Stomach (tissue), 8 donors: ENCODE measurements at regions not wholly inside any gene's neighbourhood (a gene's known extent, or its start where the extent isn't known, plus 50 kb on each side); places are given as distances from the start of the nearest gene placed in this dataset.

Experiments used
- DNase-seq, 2 donors: peaks; one replicate each; pipeline versions ENCODE4 v3.0.0 to v3.0.0-alpha.2; 2013 to 2019
- H3K27ac ChIP-seq, 5 donors: fragments of 200-600 bp in 4 of 5; sonication (generic) in 4 of 5; one replicate each; pipeline ENCODE4 v1.5.1; 2013 to 2019; ENCODE audit warnings: mild to moderate bottlenecking in 1 of 5, moderate library complexity in 1 of 5
- H3K27me3 ChIP-seq, 3 donors: fragments of 200-600 bp; sonication (generic); one replicate each; pipeline ENCODE4 v1.5.1; 2017 to 2019; ENCODE audit warnings: mixed run types in 1 of 3
- H3K36me3 ChIP-seq, 4 donors: fragments of 200-600 bp; sonication (generic); 1 replicate in 3 of 4; 2 replicates in 1 of 4; pipeline ENCODE4 v1.5.1; 2016 to 2019
- H3K4me1 ChIP-seq, 4 donors: fragments of 200-600 bp; sonication (generic); one replicate each; pipeline ENCODE4 v1.5.1; 2016 to 2019
- H3K4me3 ChIP-seq, 4 donors: fragments of 200-600 bp; sonication (generic) in 3 of 4; one replicate each; pipeline ENCODE4 v1.5.1; 2016 to 2019; ENCODE audit warnings: mild to moderate bottlenecking in 1 of 4
- H3K9me3 ChIP-seq, 4 donors: fragments of 200-600 bp; sonication (generic); one replicate each; pipeline ENCODE4 v1.5.1; 2016 to 2019
- EP300 ChIP-seq: sonication (generic); formaldehyde crosslinking; IDR thresholded peaks from one replicate; pipeline ENCODE4 v1.6.1; 2017; ENCODE audit warnings: antibody characterized with exemption
- POLR2A ChIP-seq, 4 donors: fragments of 450-650 bp; IDR thresholded peaks; one replicate each; pipeline ENCODE4 v1.6.1; 2016; ENCODE audit warnings: antibody characterized with exemption in 4 of 4, control low read depth in 2 of 4, mild to moderate bottlenecking in 1 of 4, moderate library complexity in 1 of 4
- POLR2AphosphoS5 ChIP-seq, 3 donors: sonication (generic); formaldehyde crosslinking; IDR thresholded peaks; one replicate each; pipeline ENCODE4 v1.6.1; 2016; ENCODE audit warnings: antibody characterized with exemption in 3 of 3
- WGBS, 5 donors: extraction: QIAGEN DNeasy Blood & Tissue Kit in 3 of 5; methylation state at CpG; one replicate each; pipeline versions ENCODE4 v1.1.5 to v1.1.7; 2013 to 2018; 5-methylcytosine and 5-hydroxymethylcytosine counted together
- intact Hi-C: fragments of 100-400 bp; cut with DNase I; formaldehyde crosslinking; loops from one replicate; pipeline ENCODE4 v1.15.1; 2023; ENCODE audit warnings: low total_unique reads
- TF ChIP-seq, protein P1 (sequence below), 7 experiments: fragments of 450-650 bp in 4 of 7; fragments of 200-600 bp in 3 of 7; sonication (generic) in 3 of 7; IDR thresholded peaks; one replicate each; pipeline ENCODE4 v1.5.1; 2016 to 2019; ENCODE audit warnings: antibody characterized with exemption in 7 of 7, control low read depth in 2 of 7, mild to moderate bottlenecking in 1 of 7
- donor health status: healthy with polysubstance abuse.
- donor health status: Bipolar disorder and iron deficiency.
- donor health status: healthy.

DNA sequence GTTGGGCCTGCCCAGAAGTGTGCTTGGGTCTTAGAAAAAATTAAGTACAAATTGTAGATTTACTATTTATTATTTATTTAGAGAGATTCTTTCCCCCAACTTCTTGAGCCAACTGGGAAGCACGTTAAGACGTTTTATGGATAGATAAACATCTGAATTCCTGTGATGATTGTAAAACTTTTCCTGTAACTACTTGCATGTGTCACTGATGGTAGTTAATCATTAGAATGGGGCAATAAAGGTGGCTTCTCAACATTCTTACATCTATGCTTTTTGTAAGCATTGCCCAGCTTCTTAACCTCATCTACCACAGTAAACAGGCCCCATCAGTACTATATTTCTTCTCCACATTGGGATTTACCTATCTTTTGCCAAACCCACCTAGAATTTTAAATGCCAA lies 559.8 kb downstream of the LMO4 start:
- no peaks in the 10 kb centered on the region for H3K36me3 ChIP-seq
- no peak for TF ChIP-seq POLR2AphosphoS5 (IDR thresholded peaks at IDR 0.05)
- no peak for TF ChIP-seq POLR2A (IDR thresholded peaks at IDR 0.05)
- TF ChIP-seq EP300: no peak
- TF ChIP-seq, protein P1, sequence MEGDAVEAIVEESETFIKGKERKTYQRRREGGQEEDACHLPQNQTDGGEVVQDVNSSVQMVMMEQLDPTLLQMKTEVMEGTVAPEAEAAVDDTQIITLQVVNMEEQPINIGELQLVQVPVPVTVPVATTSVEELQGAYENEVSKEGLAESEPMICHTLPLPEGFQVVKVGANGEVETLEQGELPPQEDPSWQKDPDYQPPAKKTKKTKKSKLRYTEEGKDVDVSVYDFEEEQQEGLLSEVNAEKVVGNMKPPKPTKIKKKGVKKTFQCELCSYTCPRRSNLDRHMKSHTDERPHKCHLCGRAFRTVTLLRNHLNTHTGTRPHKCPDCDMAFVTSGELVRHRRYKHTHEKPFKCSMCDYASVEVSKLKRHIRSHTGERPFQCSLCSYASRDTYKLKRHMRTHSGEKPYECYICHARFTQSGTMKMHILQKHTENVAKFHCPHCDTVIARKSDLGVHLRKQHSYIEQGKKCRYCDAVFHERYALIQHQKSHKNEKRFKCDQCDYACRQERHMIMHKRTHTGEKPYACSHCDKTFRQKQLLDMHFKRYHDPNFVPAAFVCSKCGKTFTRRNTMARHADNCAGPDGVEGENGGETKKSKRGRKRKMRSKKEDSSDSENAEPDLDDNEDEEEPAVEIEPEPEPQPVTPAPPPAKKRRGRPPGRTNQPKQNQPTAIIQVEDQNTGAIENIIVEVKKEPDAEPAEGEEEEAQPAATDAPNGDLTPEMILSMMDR (IDR thresholded peaks at IDR 0.05): no peak
- H3K9me3 ChIP-seq: no peaks in the 10 kb centered on the region
- H3K4me1 ChIP-seq: peaks cover 0 to 11% (median 5%) of the 10 kb centered on the region in 4 donors
- WGBS, 5 donors: 18 to 54% (median 33%) methylated on average over 2 of the region's 2 CpGs
- H3K27ac ChIP-seq: peak overlapping the region in 2 of 5 donors; percentile 30 to 46
- H3K4me3 ChIP-seq: no peak overlapping the region
- H3K27me3 ChIP-seq: no peaks in the 10 kb centered on the region
- DNase-seq: no peak
- intact Hi-C loops: no loop called here

DNA sequence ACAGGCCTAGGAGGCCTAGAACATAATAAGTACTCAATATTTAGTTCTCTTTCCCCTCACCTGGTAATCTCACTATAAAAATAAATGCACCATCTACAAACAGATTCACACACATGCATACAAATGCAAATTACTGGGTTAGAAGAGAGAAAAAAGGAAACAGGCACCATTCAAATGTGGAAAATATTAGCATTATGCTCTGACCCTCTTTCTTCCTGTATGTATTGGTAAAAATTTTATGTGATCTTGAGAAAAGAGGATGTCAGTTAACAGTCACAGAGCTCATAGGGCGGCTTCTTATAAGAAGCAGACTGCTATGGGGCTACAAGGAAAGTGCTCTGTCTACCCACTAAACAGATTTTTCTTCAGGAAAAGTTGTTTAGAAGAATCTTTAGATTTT lies 565.4 kb downstream of the LMO4 start:
- Histone ChIP-seq H3K4me1 (peaks cover 0 to 14% (median 0%) of the 10 kb centered on the region in 4 donors), H3K36me3 (no peaks in the 10 kb centered on the region), H3K27ac (no peak overlapping the region), H3K4me3 (no peak overlapping the region), H3K9me3 (no peaks in the 10 kb centered on the region), H3K27me3 (no peaks in the 10 kb centered on the region)
- DNase-seq: no peak
- intact Hi-C loops: no loop called here
- WGBS, 5 donors: 85 to 96% (median 90%) methylated on average over 1 of the region's 1 CpG
- no peak for TF ChIP-seq POLR2AphosphoS5 (IDR thresholded peaks at IDR 0.05)
- TF ChIP-seq, protein P1 (IDR thresholded peaks at IDR 0.05): no peak
- TF ChIP-seq POLR2A (IDR thresholded peaks at IDR 0.05): no peak
- no peak for TF ChIP-seq EP300

DNA sequence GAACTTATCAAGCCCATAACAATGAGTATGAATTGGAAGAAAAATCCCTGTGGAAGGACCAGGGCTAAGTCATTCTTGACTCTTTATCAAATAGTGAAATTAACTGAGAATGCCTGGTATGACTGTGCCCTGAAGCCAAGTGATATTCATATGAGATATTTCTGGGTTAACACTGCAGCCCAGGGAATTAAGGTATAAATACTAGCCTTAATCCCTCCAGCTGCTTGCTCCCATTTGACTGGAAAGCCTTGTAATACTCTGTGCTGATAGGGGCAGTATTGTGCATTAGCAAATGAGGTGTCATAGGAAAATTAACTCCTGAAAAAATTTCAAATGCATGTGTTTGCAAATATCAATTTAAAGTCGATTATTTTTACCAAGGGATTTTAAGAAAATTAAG lies 568.8 kb downstream of the LMO4 start:
- H3K27me3 ChIP-seq: no peaks in the 10 kb centered on the region
- H3K4me3 ChIP-seq: no peak overlapping the region
- intact Hi-C loops: no loop called here
- no peak overlapping the region for H3K27ac ChIP-seq
- no peaks in the 10 kb centered on the region for H3K9me3 ChIP-seq
- H3K4me1 ChIP-seq: peaks cover 0 to 21% (median 5%) of the 10 kb centered on the region in 4 donors
- no peak for DNase-seq
- no peak for TF ChIP-seq POLR2A (IDR thresholded peaks at IDR 0.05)
- no peak for TF ChIP-seq EP300
- TF ChIP-seq, protein P1 (IDR thresholded peaks at IDR 0.05): no peak
- TF ChIP-seq POLR2AphosphoS5 (IDR thresholded peaks at IDR 0.05): no peak
- WGBS, 5 donors: 54 to 62% (median 59%) methylated on average over 1 of the region's 1 CpG
- H3K36me3 ChIP-seq: no peaks in the 10 kb centered on the region

DNA sequence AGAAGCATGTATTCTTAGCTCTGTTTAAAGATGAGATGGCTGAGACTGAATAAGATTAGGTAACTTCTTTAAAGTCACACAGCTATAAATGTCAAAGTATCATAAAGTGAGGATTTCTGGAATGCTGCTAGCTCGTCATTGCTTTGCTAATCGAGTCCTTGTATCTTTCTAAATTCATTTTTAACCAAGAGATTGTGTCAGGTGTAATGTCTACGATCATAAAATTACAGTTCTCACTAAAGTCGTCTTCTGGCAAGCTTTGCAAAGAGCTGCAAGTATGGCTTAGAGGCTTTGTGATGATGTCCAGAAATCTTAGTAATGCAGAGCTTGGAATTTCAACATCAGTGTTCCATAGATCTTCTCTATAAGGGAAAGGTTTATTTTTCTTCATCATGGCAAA lies 569.8 kb downstream of the LMO4 start:
- no peaks in the 10 kb centered on the region for H3K9me3 ChIP-seq
- intact Hi-C loops: no loop called here
- H3K4me3 ChIP-seq: no peak overlapping the region
- no peak for TF ChIP-seq POLR2AphosphoS5 (IDR thresholded peaks at IDR 0.05)
- TF ChIP-seq POLR2A (IDR thresholded peaks at IDR 0.05): no peak
- TF ChIP-seq, protein P1 (IDR thresholded peaks at IDR 0.05): no peak
- TF ChIP-seq EP300: no peak
- no peaks in the 10 kb centered on the region for H3K27me3 ChIP-seq
- WGBS, 5 donors: 60 to 71% (median 66%) methylated on average over 4 of the region's 4 CpGs
- H3K4me1 ChIP-seq: peaks cover 0 to 30% (median 14%) of the 10 kb centered on the region in 4 donors
- no peaks in the 10 kb centered on the region for H3K36me3 ChIP-seq
- no peak overlapping the region for H3K27ac ChIP-seq
- no peak for DNase-seq
